Fibroblast of upper back skin (primary cell): ENCODE measurements at regions not wholly inside any gene's neighbourhood (a gene's known extent, or its start where the extent isn't known, plus 50 kb on each side); places are given as distances from the start of the nearest gene placed in this dataset.
"Not testable (repeated sequence)": the region's sequence is repeated elsewhere in the genome, so short reads cannot be mapped to it uniquely, and the experiment has no call there.

Experiments used
- DNase-seq: peaks from one replicate; pipeline ENCODE4 v3.0.0-alpha.2; 2013

GRCh38 chr13:70755456-70755855 is 647.2 kb upstream of the KLHL1 start:
- no peak for DNase-seq

DNA sequence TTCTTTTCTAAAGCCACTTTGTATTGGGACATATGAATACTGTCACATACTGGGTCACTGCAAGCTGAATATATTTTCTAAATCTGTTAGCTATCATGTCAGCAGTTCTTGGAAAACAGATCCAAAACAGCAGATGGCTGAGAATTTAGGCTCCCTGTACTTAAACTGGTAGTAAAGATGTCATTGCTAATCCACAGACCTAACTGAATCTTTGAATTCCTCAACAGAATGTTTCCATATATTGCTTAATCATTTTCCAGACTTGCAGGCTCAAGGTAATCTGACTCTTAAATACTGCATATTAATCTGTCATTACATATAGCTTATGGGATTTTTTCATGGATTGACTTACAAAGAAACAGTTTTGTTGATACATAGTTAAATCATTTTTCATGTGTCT is 639.0 kb upstream of the KLHL1 start:
- DNase-seq: peak; percentile 3

DNA sequence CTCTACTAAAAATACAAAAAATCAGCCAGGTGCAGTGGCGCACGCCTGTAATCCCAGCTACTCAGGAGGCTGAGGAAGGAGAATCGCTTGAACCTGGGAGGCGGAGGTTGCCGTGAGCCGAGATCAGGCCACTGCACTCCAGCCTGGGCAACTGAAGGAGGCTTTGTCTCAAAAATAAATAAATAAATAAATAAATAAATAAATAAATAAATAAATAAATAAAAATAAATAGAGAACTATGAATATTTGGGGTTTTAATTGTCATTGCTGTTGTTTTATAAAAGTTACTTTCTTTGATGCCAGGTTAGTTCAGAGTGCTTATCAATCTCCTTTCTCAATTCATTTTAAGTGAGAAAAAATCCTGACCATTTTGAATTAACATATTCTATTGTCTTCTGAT is 638.2 kb upstream of the KLHL1 start:
- DNase-seq: not testable (repeated sequence)

DNA sequence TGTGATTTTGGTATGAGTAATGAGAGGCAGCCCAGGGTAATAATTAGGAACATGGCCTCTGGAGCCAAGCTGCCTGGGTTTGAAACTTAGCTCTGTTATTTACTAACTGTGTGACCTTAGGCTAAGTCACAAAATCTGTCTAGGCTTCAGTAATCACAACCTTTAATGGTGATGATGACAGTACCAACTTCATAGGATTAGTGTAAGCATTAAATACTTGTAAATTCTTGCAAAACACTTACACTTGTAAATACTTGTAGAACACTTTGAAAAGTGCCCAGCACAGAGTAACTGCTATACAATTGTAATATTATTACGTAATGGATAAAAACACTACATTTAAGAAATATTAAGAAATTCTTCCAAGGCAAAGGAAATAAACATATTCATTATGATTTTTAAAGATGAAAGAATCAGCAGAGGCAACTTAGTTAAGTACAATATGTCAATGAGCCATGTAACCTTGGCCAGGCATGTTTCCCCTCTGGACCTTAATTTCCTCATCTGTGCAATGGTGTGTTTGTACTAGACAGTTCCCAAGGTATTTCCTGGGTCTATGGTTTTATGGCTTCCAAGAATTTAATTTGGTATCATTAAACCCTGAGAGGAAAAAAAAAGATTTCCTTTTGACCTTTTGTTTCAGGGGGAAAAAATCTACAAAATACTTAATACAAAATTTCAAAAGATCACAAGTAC is 628.5 kb upstream of the KLHL1 start:
- no peak for DNase-seq

DNA sequence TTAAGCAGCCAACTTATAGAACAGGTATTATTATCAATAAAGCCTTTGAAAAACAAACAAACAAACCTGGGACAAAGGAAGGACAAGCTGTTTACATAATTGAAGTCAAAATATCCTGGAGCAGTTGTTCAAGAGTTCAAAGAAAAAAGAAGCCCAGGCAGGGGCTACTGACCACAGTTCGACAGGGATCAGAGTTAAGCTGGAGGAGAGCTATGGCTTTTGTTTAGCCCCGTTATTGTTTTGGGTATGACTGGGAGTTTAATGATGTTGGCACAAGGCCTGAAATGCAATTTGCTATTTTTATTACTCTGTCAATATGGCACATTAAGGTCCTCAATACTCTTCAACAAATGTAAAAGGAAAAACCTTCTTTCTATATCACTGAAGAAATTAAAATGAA is 624.4 kb upstream of the KLHL1 start:
- no peak for DNase-seq

- no peak for DNase-seq
Observed at GRCh38 chr13:70729369-70729768, 621.1 kb upstream of the KLHL1 start.

DNA sequence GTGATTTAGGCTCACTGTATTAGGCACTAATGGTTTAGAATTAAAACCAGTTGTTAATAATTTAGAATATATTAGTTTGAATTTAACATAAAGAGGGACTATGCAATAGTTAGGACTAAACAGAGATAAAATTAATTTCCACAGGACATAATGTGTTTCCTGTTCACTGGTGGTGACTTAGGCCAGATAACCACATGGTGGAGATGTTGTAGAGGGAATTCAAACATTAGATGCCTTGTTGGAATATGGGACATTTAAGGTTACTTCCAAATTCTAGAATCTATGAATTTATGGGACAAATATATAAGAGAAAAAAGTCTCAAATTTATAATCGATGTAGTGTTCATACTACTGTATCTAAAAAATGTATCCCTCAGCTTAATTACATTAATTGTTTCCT is 615.5 kb upstream of the KLHL1 start:
- peak; percentile 14 for DNase-seq

- peak; percentile 30 for DNase-seq
Observed at GRCh38 chr13:70720386-70720785, 612.1 kb upstream of the KLHL1 start.

DNA sequence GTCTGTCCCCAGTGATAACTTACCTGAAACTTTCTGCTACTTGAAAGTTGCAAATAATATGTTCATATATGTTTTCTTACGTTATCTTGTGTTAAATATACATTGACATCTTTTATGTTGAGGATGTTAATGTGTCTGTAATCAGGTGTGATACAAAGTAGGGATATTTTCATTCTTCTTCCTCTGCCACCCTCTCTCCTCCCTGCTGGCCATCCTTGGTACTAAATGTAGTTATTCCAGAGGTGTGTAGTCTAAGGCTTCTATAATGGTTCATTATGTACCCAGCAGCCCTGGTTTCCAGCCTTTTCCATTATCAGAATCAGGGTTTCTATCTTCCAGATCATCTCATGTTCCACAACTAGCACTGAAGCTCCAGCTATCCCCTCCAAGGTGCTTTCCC is 606.7 kb upstream of the KLHL1 start:
- DNase-seq: no peak

DNA sequence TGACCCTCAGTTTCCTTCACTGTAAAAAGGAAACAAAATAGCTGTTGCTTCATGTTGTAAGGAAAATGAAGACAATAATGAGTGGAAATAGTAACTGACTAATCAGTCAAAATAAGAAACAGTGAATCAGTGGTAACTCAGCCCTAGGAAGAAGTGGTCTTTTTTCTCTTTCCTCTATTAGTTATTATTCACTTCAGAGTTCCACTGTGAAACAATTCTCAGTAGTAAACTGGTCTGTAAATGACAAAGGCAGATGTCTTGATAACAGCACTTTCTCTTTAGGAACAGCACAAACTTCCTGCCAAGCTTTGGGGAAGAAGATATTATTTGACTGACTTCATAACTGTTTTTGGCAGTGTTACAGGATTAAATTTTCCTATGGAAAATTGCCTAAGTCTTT is 600.5 kb upstream of the KLHL1 start:
- peak; percentile 20 for DNase-seq

DNA sequence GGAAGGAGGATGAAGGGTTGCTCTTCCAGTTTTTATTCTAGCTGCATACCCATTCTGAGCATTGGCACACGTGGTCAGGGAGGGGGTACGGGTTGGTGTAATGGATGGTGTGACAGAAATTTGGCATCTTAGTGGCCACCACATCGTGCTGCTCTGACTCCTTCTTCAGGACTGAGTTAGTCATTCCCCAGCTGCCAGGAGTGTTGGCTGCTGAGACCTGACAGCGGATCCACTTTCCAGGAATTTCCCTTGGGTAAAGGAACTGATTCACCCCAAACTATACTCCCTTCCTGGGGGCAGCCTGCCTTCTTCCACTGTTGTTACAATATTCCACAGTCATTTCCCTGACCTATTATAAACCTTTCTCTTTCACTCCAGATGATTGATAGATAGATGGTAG is 595.5 kb upstream of the KLHL1 start:
- peak; percentile 15 for DNase-seq

- no peak for DNase-seq
Observed at GRCh38 chr13:70694996-70695715, 586.9 kb upstream of the KLHL1 start.

DNA sequence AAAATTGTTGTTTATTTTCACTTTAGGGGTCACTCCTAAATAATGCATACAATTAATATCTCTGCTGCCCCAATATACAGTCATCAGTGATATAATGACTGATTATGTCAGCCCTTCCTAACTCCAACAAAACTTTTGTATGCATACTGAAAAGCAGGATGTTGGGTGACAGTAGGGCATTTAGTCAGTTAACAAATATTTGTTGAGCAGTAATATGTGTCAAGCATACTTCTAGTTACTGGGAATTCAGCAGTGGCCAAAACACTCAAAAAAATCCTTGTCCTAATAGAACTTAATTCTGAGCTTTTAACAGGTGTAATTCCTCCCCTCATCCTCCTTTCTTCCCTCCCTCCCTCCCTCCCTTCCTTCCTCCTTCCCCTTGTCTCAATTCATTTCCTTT is 560.7 kb upstream of the KLHL1 start:
- no peak for DNase-seq

GRCh38 chr13:70668293-70668692 is 560.0 kb upstream of the KLHL1 start:
- DNase-seq: no peak

DNA sequence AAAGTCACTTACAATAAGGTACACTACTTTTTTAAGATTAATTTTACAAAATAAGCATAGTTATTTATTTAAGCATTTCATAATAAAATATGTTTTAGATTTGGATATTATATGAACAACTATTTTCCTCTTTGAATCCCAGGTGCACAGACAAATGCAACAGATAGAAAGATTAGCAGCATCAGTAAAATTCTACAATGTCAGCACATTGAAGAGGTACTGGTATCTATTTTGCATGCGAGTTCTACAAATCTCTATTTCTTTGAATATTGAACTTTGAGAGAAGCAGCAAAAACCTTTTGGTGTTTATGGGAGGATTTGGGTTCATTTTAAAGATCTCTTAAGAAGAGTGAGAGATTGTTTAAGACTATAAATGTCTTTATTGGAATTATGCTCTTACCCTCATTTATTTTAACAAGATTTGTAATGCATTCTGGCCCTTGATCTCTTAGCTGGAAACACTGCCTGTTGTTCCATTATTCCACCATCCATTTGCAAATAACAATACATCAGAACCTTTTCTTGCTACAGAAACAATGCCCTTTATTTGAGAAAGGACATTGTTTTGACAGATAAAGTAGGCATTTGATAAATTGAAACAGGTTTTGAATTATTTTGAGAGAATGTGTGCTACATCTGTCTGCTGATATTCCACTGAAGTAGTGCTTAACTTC is 558.8 kb upstream of the KLHL1 start:
- DNase-seq: no peak

GRCh38 chr13:70662231-70662940 is 554.1 kb upstream of the KLHL1 start:
- no peak for DNase-seq

DNA sequence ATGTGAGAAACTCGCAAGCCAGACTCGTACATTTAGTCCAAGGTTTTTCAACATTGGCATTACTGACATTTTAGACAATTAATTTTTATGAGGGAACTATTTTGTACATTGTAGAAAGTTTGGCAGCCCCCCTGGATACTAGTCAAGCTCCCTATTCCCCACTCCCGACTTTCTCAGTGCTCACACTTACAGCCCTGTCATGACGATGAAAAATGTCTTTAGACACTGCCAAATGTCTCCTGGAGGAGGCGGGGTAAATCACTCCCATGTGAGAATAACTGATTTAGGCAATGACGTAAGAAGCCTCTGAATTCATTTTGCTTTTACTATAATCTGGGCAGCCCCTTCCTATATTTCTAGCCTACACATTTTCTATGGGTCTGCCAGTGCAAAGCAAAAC is 535.8 kb upstream of the KLHL1 start:
- DNase-seq: peak; percentile 1

DNA sequence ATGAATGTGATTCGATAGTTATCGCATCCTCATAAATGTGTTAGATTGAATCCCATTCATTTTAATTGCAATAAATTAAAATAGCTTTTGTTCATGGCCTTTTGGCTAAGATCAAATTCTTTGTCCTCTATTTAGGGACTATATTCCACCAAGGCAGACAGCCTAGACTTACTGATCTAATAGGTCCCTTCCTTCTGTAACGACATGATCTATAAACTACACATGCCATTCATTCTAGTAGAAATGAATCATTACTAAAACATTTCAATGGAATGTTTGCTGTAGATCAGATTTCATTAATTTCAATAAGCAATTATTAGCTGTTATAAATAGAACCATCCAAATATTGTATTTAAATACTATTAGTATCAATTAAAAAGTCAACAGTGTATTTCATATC is 526.6 kb upstream of the KLHL1 start:
- DNase-seq: no peak

- DNase-seq: peak; percentile 5
Observed at GRCh38 chr13:70630247-70630646, 522.0 kb upstream of the KLHL1 start.

- DNase-seq: peak; percentile 8
Observed at GRCh38 chr13:70623239-70623638, 515.0 kb upstream of the KLHL1 start.

DNA sequence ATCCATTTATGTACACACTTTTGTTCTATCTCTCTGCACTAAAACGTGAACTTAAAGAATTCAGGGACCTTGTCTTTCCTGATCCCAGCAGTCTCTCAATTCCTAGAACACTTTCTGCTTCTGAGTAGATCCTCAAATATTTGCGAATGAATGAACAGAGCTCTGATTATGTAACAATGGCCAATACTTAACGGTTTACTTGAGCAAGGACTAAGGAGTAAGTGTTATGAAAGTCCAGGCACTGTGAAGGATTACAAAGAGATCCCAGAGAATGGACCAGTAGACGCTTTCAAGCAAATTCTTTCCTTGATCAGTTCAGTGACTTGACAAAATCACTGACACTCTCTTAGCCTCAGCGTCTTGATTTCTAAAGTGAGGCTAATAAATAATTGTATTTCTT is 514.5 kb upstream of the KLHL1 start:
- DNase-seq: no peak

DNA sequence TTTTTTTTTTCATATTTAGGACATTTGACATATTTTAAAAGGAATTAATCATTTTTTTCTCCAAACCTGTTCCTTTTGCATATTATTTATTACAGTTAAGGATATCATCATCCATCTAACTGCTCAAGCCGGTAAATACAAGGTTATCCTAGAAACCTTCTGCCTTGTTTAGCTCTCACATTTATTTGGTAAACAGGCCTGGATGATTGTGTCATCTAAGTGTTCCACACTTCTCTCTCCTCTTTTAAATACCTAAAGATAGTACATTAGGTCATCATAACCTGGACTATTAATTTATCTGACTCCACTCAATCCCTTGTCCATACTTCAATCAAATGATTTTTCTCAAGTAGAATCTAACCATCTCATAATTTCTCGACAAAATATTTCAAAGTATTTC is 511.7 kb upstream of the KLHL1 start:
- DNase-seq: no peak

GRCh38 chr13:70616847-70617246 is 508.6 kb upstream of the KLHL1 start:
- no peak for DNase-seq

DNA sequence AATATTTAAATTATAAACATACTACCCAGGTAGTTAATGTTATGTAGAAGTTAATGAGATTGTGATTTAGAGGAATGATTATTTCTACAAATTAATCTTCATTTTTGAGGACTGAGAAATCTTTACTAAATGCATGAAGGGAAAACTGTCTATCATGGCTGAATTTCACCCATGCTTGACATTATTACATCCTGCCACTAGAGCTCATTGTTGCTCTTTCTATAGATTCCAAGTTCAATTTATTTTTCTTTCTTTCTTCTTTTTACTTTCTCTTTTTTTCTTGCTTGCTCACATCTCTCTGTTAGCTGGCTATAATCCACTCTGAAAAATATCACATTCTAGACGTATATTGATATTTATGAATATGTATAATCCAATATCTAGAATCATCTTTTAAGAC is 505.0 kb upstream of the KLHL1 start:
- DNase-seq: no peak
